ENCODE measurements at regions not wholly inside any gene's neighbourhood (a gene's known extent, or its start where the extent isn't known, plus 50 kb on each side); places are given as distances from the start of the nearest gene placed in this dataset.
"Not testable (repeated sequence)": the region's sequence is repeated elsewhere in the genome, so short reads cannot be mapped to it uniquely, and the experiment has no call there.

DNA sequence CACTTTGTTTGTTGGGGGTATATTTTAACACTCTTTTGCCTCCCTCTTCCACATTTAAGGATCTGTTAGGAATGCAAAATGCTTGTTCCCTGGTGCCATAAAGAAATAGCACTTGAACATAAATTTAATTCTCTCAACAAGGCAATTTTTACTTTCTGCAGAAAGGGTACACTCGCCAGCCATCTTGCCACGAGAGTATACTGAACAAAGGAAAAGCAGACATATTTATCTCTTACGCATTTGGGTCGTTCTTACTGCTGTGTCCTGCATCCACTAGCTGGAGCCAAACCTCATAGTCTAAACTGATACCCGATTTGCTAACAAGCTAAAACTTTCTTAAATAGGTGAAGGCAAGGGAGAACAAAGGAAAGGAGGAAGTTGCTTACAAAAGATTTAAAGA is 129.5 kb downstream of the B3GNT2 start:
- TF ChIP-seq CTCF (conservative IDR thresholded peaks at IDR 0.05) = no peak
- H3K27ac ChIP-seq = no peak overlapping the region

DNA sequence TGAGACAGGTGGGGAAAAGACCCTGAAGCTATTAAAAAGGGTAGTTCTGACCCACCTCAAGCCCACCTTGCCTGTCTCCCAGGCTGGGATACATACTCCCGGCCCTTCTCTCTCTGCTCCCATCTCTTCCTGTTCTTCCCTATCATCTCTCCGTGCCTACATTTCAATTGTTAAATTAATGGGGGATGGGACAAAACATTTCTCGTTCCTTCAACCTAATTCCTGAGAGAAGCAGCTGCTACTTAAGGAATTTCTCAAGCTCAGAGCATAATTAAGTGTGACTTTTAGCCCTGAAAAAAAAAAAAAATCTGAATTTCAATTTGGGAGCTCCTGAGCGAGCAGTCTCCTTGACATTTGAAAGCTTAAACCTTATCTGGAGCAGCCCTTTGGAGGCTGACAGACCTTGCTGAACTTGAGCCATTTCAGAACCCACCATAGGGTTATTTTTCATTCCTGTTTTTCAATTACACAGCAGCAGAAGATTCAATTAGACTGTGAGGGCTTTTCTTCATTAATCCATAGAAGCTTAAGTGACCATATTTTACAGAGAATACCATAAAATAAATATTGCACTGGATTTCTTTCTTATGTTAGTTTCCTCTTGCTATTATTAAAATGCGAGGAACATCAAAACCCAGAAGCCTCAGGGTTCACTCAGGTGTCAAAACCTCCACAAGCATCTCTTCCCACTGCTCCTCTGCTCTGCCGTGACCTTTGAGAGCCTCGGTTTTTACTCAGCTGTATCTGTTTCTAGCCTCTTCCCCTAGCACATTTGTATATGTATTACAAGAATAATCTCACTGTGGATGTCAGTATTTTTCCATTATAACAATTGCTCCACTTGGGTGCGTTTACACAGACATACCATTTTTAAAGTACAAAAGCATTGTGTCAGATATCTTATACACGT is 125.7 kb downstream of the B3GNT2 start:
- no peak overlapping the region for H3K27ac ChIP-seq
- no peak for TF ChIP-seq CTCF (conservative IDR thresholded peaks at IDR 0.05)

GRCh38 chr2:62320657-62321357 is 124.9 kb downstream of the B3GNT2 start:
- no peak overlapping the region for H3K27ac ChIP-seq
- TF ChIP-seq CTCF (conservative IDR thresholded peaks at IDR 0.05) = no peak

DNA sequence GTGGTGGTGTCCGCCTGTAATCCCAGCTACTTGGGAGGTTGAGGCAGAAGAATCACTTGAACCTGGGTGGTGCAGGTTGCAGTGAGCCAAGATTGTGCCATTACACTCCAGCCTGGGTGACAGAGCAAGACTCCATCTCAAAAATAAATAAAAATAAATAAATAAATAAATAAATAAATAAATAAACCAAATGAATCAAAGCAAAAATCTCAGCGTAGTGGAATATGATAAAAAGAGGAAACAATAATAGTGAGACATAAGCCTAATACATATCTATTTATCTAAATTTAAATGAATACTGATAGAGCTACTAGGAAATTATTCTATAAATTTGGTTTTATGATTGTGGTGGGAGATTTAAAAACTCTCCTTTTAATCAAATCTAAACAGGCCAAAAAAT is 124.2 kb downstream of the B3GNT2 start:
- not testable (repeated sequence) for H3K27ac ChIP-seq

- no peak overlapping the region for H3K27ac ChIP-seq
- TF ChIP-seq CTCF (conservative IDR thresholded peaks at IDR 0.05) = no peak
Measured at GRCh38 chr2:62319070-62319469, 123.2 kb downstream of the B3GNT2 start.

DNA sequence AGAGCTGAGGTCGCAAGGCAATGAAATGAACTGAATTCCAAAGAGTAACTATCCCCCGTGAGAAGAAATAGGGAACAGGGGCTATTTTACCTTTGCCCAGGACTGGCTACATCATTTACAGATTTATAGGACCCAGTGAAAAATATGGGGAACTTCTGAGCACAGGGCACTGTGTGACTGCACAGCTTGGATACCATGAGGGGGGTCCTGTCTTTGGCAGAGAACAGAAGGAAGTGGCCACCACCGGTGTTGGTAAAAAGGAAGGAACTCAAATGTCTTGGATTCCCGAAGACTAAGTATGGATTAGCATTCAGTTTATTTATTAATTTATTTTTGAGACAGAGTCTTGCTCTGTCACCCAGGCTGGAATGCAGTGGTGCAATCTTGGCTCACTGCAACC is 119.6 kb downstream of the B3GNT2 start:
- TF ChIP-seq CTCF (conservative IDR thresholded peaks at IDR 0.05) = no peak

DNA sequence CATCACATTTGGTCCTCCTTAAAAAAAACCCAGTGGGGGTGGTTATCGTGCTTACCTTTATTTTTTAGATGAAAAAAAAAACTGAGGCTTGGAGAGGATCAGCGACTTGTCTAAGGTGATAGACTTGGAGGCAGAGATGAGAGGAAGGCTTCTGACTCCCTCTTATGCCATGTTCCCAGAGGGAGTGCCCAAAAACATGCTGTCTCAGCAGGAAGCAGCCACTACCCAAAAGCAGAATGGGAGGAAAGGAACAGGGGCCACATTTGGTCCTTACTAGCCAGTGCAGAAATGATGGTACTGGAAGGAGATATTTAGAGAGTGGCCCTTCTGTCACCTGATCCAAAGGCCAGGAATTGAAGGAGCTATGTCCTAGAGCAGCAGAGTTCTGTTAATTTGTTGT is 118.4 kb downstream of the B3GNT2 start:
- no peak overlapping the region for H3K27ac ChIP-seq
- TF ChIP-seq CTCF (conservative IDR thresholded peaks at IDR 0.05) = no peak

More for the DNA sequence above, 119.6 kb downstream of the B3GNT2 start:
- no peak overlapping the region for H3K27ac ChIP-seq
